GM12891 (cell line): ENCODE measurements at regions not wholly inside any gene's neighbourhood (a gene's known extent, or its start where the extent isn't known, plus 50 kb on each side); places are given as distances from the start of the nearest gene placed in this dataset.

Experiments used
- POLR2A ChIP-seq: IDR thresholded peaks from 2 replicates; pipeline ENCODE4 v1.6.1; 2011; ENCODE audit warnings: low read depth, low read length, control low read depth
- TAF1 ChIP-seq: IDR thresholded peaks from 2 replicates; pipeline ENCODE4 v1.6.1; 2011; ENCODE audit warnings: low read depth, low read length, control low read depth

DNA sequence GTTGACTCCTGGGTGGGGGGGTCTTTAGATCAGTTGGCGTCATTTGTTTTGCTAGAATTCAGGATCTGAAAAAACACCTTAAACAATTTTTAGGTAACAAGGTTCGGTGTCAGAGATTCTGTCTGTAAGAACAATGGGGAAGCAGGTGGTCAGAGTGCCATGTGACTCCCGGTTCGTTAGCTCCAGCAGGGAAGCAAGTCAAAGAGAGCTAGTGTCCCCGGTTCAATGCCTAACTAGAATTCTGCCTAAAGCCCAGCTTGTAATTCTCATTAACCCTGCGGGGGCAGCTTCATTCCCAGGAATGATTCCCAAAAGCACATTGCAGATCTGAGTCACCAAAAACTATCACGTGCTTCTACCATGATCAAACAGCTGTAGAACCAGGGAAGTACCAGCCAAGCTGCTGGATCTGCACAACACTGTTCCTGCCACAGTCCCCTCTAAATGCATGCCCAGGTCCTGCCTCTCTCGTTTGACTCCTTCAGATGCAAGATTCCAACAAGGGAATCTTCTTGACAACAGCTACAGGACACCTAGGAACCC lies 664.3 kb upstream of the CELF2 start:
- TF ChIP-seq TAF1 (no peak), POLR2A (no peak)
